ENCODE measurements at regions not wholly inside any gene's neighbourhood (a gene's known extent, or its start where the extent isn't known, plus 50 kb on each side); places are given as distances from the start of the nearest gene placed in this dataset.
"Not testable (repeated sequence)": the region's sequence is repeated elsewhere in the genome, so short reads cannot be mapped to it uniquely, and the experiment has no call there.

GRCh38 chr10:77737608-77738007, 100.0 kb upstream of the KCNMA1 start:
- H3K79me2 ChIP-seq (ENCODE audit: control insufficient read depth, insufficient read depth, low read length) = no peaks in the 10 kb centered on the region
- H3K4me1 ChIP-seq (ENCODE audit: control insufficient read depth in 2 of 2, insufficient read depth in 2 of 2, low read length in 2 of 2) = no peaks in the 10 kb centered on the region
- H3K9me3 ChIP-seq (ENCODE audit: control extremely low read depth in 1 of 3, control insufficient read depth in 2 of 3, insufficient read depth in 1 of 3, low read length in 2 of 3) = peaks cover 0 to 8% (median 6%) of the 10 kb centered on the region in 3 donors
- Mint-ChIP-seq H3K4me3 (no peak overlapping the region), H3K4me1 (no peaks in the 10 kb centered on the region), H3K27me3 (peaks cover 22% of the 10 kb centered on the region), H3K27ac (no peak overlapping the region), H3K9me3 (ENCODE audit: insufficient read depth) (peaks cover 26% of the 10 kb centered on the region)
- ChIA-PET CTCF (no interaction called here), POLR2A (no interaction called here)
- DNase-seq (no peak), ATAC-seq (ENCODE audit: low read depth) (no peak)
- TF ChIP-seq, protein P1, sequence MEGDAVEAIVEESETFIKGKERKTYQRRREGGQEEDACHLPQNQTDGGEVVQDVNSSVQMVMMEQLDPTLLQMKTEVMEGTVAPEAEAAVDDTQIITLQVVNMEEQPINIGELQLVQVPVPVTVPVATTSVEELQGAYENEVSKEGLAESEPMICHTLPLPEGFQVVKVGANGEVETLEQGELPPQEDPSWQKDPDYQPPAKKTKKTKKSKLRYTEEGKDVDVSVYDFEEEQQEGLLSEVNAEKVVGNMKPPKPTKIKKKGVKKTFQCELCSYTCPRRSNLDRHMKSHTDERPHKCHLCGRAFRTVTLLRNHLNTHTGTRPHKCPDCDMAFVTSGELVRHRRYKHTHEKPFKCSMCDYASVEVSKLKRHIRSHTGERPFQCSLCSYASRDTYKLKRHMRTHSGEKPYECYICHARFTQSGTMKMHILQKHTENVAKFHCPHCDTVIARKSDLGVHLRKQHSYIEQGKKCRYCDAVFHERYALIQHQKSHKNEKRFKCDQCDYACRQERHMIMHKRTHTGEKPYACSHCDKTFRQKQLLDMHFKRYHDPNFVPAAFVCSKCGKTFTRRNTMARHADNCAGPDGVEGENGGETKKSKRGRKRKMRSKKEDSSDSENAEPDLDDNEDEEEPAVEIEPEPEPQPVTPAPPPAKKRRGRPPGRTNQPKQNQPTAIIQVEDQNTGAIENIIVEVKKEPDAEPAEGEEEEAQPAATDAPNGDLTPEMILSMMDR (IDR thresholded peaks at IDR 0.05) = no peak
- no peak for TF ChIP-seq EZH2 (IDR thresholded peaks at IDR 0.05; ENCODE audit: borderline replicate concordance, insufficient read depth, low read depth, low read length, poor library complexity, severe bottlenecking)
- H3K27me3 ChIP-seq (replicated peaks in 1 of 4; ENCODE audit: control extremely low read depth in 1 of 4, control insufficient read depth in 3 of 4, insufficient read depth in 4 of 4, low read length in 3 of 4) = no peaks in the 10 kb centered on the region
- no peaks in the 10 kb centered on the region for H3K36me3 ChIP-seq (replicated peaks in 1 of 2; ENCODE audit: control extremely low read depth in 1 of 2, control insufficient read depth in 1 of 2, extremely low read depth in 1 of 2, insufficient read depth in 2 of 2, low read length in 1 of 2)
- H3K9ac ChIP-seq (ENCODE audit: low read length) = no peak overlapping the region
- H2AFZ ChIP-seq (ENCODE audit: insufficient read depth, low read depth, low read length, poor library complexity, severe bottlenecking) = no peak overlapping the region
- H4K20me1 ChIP-seq (ENCODE audit: control insufficient read depth, insufficient read depth, low read length, poor library complexity, severe bottlenecking) = no peaks in the 10 kb centered on the region
- WGBS (ENCODE audit: insufficient coverage) = no CpG with 5 or more reads among the region's 2 CpGs
- no peak overlapping the region for H3K4me2 ChIP-seq (replicated peaks; ENCODE audit: low read depth, low read length, poor library complexity, severe bottlenecking)
- intact Hi-C loops (cut with micrococcal nuclease) = no loop called here
- H3K27ac ChIP-seq (ENCODE audit: low read length in 2 of 2) = no peak overlapping the region
- H3K4me3 ChIP-seq (ENCODE audit: control extremely low read depth in 1 of 5, extremely low read depth in 1 of 5, insufficient read depth in 1 of 5, low read depth in 2 of 5, low read length in 4 of 5) = no peak overlapping the region

- H3K36me3 ChIP-seq (replicated peaks in 1 of 2; ENCODE audit: control extremely low read depth in 1 of 2, control insufficient read depth in 1 of 2, extremely low read depth in 1 of 2, insufficient read depth in 2 of 2, low read length in 1 of 2); H3K27ac Mint-ChIP-seq; H3K4me3 ChIP-seq (ENCODE audit: control extremely low read depth in 1 of 5, extremely low read depth in 1 of 5, insufficient read depth in 1 of 5, low read depth in 2 of 5, low read length in 4 of 5); H3K79me2 ChIP-seq (ENCODE audit: control insufficient read depth, insufficient read depth, low read length); intact Hi-C loops (cut with micrococcal nuclease); H3K4me1 Mint-ChIP-seq; H3K9me3 ChIP-seq (ENCODE audit: control extremely low read depth in 1 of 3, control insufficient read depth in 2 of 3, insufficient read depth in 1 of 3, low read length in 2 of 3); CTCF ChIA-PET; H4K20me1 ChIP-seq (ENCODE audit: control insufficient read depth, insufficient read depth, low read length, poor library complexity, severe bottlenecking); H3K4me3 Mint-ChIP-seq; H3K4me2 ChIP-seq (replicated peaks; ENCODE audit: low read depth, low read length, poor library complexity, severe bottlenecking); H2AFZ ChIP-seq (ENCODE audit: insufficient read depth, low read depth, low read length, poor library complexity, severe bottlenecking); H3K27me3 ChIP-seq (replicated peaks in 1 of 4; ENCODE audit: control extremely low read depth in 1 of 4, control insufficient read depth in 3 of 4, insufficient read depth in 4 of 4, low read length in 3 of 4); H3K27ac ChIP-seq (ENCODE audit: low read length in 2 of 2); ATAC-seq (ENCODE audit: low read depth); H3K9ac ChIP-seq (ENCODE audit: low read length); POLR2A ChIA-PET; DNase-seq; H3K4me1 ChIP-seq (ENCODE audit: control insufficient read depth in 2 of 2, insufficient read depth in 2 of 2, low read length in 2 of 2): not testable (repeated sequence)
- 91% methylated on average over 4 of the region's 5 CpGs for WGBS (ENCODE audit: insufficient coverage)
- Mint-ChIP-seq H3K27me3 (peaks cover 16% of the 10 kb centered on the region), H3K9me3 (ENCODE audit: insufficient read depth) (peaks cover 19% of the 10 kb centered on the region)
Observed at GRCh38 chr10:77735136-77735535, 97.5 kb upstream of the KCNMA1 start.
